ENCODE measurements at regions not wholly inside any gene's neighbourhood (a gene's known extent, or its start where the extent isn't known, plus 50 kb on each side); places are given as distances from the start of the nearest gene placed in this dataset.

DNA sequence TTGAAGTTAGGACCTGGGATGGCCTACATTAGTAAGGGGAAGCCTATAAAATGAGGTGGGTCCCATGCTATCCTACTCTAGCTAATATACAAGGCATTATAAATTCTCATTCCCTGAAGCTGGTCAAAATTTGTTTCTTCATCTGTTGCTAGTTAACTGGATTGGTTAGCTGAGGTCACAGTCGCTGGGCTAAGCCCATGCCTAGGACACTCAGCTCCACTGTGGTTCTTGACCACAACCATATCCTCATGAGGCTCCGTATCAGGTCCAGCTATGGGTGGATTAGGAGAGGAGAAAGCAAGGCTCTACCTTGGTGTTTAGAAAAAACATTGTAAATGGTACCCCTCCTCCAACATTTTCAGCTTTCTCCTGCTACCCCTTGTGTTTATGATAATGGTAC lies 52.8 kb upstream of the RAI14 start:
- DNase-seq = no peak

DNA sequence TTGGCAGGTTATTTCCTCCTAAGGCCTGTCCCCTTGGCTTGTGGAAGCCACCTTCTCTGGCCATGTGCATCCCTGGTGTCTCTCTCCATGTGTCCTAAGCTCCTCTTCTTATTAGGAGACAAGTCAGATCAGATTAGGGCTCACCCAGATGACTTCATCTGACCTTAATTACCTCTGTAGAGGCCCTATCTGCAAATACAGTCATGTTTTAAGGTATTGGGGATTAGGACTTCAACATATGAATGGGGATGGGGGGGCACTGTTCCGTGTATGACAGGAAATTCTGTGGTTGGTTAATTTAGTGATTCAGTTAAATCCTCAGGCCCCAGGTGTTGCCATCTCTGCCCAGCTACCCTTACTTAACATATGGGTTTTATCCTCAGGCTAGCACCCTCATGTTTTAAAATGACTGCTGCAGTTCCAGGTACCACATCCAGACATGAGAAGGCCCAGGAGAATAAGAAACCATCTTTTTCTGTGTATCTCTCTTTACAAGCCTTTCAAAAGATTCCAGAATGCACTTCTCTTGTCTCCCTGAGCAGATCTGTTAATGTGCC lies 51.9 kb upstream of the RAI14 start:
- no peak for DNase-seq

DNA sequence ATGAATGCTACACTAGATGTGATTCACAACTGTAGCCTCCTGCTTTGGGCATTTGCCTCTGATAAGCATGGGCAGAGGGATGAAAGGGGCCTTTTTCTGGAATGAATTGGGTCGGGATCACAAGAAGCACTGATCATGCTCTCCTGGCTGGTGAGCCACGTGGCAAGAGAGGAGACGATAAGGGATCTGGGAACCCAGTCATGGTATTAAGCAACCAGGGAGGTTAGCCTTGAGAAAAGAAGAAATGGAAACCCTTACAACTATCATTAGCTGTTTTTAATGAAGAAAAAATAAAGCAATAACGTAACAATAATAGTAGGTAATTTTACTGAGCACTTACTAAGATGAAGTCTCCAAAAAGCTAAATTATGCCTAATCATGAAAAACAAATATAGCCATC lies 50.0 kb upstream of the RAI14 start:
- no peak for DNase-seq

Measured in T-helper 9 cell (primary cell).